ENCODE measurements at regions not wholly inside any gene's neighbourhood (a gene's known extent, or its start where the extent isn't known, plus 50 kb on each side); places are given as distances from the start of the nearest gene placed in this dataset.

DNA sequence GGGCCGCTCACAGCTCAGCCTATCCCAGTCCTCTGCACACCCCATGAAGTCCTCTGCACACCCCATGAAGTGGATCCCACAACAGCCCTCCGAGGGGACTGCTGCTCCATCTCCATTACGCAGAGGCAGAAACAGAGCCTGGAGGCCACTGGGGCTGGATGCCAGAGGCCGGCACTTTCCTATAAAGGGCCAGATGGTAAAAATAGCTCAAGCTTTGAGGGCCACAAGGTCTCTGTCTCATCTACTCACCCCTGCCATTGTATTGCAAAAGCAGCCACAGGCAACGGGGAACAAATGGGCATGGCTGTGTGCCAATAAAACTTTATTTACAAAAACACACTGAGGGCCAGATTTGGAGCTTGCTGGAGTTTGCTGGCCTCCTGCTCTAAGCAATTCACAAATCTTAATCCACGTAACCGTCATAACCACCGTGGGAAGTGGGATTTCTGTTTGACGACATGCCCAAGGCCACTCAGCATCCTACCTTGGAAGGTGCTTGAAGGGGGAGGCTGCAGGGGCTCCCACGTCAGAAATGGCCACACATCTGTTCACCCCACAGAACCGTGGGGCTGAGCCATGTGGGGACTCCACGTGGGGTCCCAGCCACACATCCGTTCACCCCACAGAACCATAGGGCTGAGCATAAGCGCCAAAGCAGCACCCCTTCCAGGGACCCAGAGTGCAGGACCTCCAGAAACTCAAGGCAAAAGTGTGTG, 92.0 kb downstream of the NCOR2 start:
- Mint-ChIP-seq H3K9me3 (peaks cover 19% of the 10 kb centered on the region), H3K27ac (no peak overlapping the region), H3K4me3 (no peak overlapping the region), H3K36me3 (peaks cover 75% of the 10 kb centered on the region), H3K4me1 (peaks cover 6% of the 10 kb centered on the region; the same call in 1 of the 2 replicates), H3K27me3 (ENCODE audit: low read depth) (no peaks in the 10 kb centered on the region)
- TF ChIP-seq ZBTB21 (CRISPR knock-in tag; IDR thresholded peaks at IDR 0.05; ENCODE audit: borderline replicate concordance) (no peak), ZNF416 (CRISPR knock-in tag; IDR thresholded peaks at IDR 0.05) (no peak), NR2C2 (CRISPR knock-in tag; IDR thresholded peaks at IDR 0.05) (no peak), JAZF1 (CRISPR knock-in tag; IDR thresholded peaks at IDR 0.05) (no peak), CREM (CRISPR knock-in tag; IDR thresholded peaks at IDR 0.05) (no peak), NR1H2 (CRISPR knock-in tag; IDR thresholded peaks at IDR 0.05) (no peak), SOX15 (CRISPR knock-in tag; IDR thresholded peaks at IDR 0.05) (no peak), GTF2I (CRISPR knock-in tag; conservative IDR thresholded peaks at IDR 0.05) (no peak), NFE2L1 (CRISPR knock-in tag; IDR thresholded peaks at IDR 0.05) (no peak), MYBL2 (CRISPR knock-in tag; IDR thresholded peaks at IDR 0.05) (no peak), ATF1 (CRISPR knock-in tag; IDR thresholded peaks at IDR 0.05) (no peak), ZNF232 (CRISPR knock-in tag; IDR thresholded peaks at IDR 0.05) (no peak)
- TF ChIP-seq, protein P1, sequence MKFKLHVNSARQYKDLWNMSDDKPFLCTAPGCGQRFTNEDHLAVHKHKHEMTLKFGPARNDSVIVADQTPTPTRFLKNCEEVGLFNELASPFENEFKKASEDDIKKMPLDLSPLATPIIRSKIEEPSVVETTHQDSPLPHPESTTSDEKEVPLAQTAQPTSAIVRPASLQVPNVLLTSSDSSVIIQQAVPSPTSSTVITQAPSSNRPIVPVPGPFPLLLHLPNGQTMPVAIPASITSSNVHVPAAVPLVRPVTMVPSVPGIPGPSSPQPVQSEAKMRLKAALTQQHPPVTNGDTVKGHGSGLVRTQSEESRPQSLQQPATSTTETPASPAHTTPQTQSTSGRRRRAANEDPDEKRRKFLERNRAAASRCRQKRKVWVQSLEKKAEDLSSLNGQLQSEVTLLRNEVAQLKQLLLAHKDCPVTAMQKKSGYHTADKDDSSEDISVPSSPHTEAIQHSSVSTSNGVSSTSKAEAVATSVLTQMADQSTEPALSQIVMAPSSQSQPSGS (CRISPR knock-in tag; IDR thresholded peaks at IDR 0.05; ENCODE audit: borderline replicate concordance, low read depth) = no peak
- TF ChIP-seq, protein P2, sequence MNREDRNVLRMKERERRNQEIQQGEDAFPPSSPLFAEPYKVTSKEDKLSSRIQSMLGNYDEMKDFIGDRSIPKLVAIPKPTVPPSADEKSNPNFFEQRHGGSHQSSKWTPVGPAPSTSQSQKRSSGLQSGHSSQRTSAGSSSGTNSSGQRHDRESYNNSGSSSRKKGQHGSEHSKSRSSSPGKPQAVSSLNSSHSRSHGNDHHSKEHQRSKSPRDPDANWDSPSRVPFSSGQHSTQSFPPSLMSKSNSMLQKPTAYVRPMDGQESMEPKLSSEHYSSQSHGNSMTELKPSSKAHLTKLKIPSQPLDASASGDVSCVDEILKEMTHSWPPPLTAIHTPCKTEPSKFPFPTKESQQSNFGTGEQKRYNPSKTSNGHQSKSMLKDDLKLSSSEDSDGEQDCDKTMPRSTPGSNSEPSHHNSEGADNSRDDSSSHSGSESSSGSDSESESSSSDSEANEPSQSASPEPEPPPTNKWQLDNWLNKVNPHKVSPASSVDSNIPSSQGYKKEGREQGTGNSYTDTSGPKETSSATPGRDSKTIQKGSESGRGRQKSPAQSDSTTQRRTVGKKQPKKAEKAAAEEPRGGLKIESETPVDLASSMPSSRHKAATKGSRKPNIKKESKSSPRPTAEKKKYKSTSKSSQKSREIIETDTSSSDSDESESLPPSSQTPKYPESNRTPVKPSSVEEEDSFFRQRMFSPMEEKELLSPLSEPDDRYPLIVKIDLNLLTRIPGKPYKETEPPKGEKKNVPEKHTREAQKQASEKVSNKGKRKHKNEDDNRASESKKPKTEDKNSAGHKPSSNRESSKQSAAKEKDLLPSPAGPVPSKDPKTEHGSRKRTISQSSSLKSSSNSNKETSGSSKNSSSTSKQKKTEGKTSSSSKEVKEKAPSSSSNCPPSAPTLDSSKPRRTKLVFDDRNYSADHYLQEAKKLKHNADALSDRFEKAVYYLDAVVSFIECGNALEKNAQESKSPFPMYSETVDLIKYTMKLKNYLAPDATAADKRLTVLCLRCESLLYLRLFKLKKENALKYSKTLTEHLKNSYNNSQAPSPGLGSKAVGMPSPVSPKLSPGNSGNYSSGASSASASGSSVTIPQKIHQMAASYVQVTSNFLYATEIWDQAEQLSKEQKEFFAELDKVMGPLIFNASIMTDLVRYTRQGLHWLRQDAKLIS (CRISPR knock-in tag; IDR thresholded peaks at IDR 0.05; ENCODE audit: borderline replicate concordance) = no peak
- TF ChIP-seq, protein P3, sequence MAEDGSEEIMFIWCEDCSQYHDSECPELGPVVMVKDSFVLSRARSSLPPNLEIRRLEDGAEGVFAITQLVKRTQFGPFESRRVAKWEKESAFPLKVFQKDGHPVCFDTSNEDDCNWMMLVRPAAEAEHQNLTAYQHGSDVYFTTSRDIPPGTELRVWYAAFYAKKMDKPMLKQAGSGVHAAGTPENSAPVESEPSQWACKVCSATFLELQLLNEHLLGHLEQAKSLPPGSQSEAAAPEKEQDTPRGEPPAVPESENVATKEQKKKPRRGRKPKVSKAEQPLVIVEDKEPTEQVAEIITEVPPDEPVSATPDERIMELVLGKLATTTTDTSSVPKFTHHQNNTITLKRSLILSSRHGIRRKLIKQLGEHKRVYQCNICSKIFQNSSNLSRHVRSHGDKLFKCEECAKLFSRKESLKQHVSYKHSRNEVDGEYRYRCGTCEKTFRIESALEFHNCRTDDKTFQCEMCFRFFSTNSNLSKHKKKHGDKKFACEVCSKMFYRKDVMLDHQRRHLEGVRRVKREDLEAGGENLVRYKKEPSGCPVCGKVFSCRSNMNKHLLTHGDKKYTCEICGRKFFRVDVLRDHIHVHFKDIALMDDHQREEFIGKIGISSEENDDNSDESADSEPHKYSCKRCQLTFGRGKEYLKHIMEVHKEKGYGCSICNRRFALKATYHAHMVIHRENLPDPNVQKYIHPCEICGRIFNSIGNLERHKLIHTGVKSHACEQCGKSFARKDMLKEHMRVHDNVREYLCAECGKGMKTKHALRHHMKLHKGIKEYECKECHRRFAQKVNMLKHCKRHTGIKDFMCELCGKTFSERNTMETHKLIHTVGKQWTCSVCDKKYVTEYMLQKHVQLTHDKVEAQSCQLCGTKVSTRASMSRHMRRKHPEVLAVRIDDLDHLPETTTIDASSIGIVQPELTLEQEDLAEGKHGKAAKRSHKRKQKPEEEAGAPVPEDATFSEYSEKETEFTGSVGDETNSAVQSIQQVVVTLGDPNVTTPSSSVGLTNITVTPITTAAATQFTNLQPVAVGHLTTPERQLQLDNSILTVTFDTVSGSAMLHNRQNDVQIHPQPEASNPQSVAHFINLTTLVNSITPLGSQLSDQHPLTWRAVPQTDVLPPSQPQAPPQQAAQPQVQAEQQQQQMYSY (CRISPR knock-in tag; IDR thresholded peaks at IDR 0.05) = no peak
- TF ChIP-seq, protein P4, sequence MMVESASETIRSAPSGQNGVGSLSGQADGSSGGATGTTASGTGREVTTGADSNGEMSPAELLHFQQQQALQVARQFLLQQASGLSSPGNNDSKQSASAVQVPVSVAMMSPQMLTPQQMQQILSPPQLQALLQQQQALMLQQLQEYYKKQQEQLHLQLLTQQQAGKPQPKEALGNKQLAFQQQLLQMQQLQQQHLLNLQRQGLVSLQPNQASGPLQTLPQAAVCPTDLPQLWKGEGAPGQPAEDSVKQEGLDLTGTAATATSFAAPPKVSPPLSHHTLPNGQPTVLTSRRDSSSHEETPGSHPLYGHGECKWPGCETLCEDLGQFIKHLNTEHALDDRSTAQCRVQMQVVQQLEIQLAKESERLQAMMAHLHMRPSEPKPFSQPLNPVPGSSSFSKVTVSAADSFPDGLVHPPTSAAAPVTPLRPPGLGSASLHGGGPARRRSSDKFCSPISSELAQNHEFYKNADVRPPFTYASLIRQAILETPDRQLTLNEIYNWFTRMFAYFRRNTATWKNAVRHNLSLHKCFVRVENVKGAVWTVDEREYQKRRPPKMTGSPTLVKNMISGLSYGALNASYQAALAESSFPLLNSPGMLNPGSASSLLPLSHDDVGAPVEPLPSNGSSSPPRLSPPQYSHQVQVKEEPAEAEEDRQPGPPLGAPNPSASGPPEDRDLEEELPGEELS (CRISPR knock-in tag; IDR thresholded peaks at IDR 0.05) = no peak
- ATAC-seq (no peak), DNase-seq (ENCODE audit: low spot score) (no peak)
- ChIA-PET POLR2A (no interaction called here), CTCF (no interaction called here)

Data from WTC11 (cell line).